H9 (cell line): ENCODE measurements at regions not wholly inside any gene's neighbourhood (a gene's known extent, or its start where the extent isn't known, plus 50 kb on each side); places are given as distances from the start of the nearest gene placed in this dataset.

ENCODE experiments used
- DNase-seq: peaks from one replicate; pipeline ENCODE4 v3.0.0-alpha.2; 2017
- H2AFZ ChIP-seq: one replicate; pipeline ENCODE4 v1.6.1; 2013; ENCODE audit warnings: mild to moderate bottlenecking, low read length, control low read depth, moderate library complexity
- H2AK5ac ChIP-seq: 2 replicates; pipeline ENCODE4 v1.6.1; 2013; ENCODE audit warnings: low read length, control low read depth, mixed read lengths; ENCODE audit not compliant: insufficient read length
- H2BK120ac ChIP-seq: one replicate; pipeline ENCODE4 v1.6.1; 2013; ENCODE audit warnings: low read depth, mild to moderate bottlenecking, low read length, control low read depth, inconsistent platforms; ENCODE audit not compliant: poor library complexity, severe bottlenecking
- H2BK12ac ChIP-seq: 2 replicates; pipeline ENCODE4 v1.6.1; 2013; ENCODE audit warnings: low read length, control low read depth, mixed read lengths, low read depth; ENCODE audit not compliant: insufficient read length
- H2BK15ac ChIP-seq: 2 replicates; pipeline ENCODE4 v1.6.1; 2013; ENCODE audit warnings: low read depth, low read length, control low read depth
- H2BK20ac ChIP-seq: one replicate; pipeline ENCODE4 v1.6.1; 2013; ENCODE audit warnings: low read depth, mild to moderate bottlenecking, low read length, control low read depth, inconsistent platforms; ENCODE audit not compliant: poor library complexity, severe bottlenecking
- H2BK5ac ChIP-seq: 2 replicates; pipeline ENCODE4 v1.6.1; 2013; ENCODE audit warnings: low read length, control low read depth, mixed read lengths; ENCODE audit not compliant: insufficient read length
- H3K14ac ChIP-seq: 2 replicates; pipeline ENCODE4 v1.6.1; 2013; ENCODE audit warnings: low read length, control low read depth; ENCODE audit not compliant: insufficient read depth
- H3K18ac ChIP-seq: 2 replicates; pipeline ENCODE4 v1.6.1; 2013; ENCODE audit warnings: low read depth, mild to moderate bottlenecking, mixed read lengths, low read length, control low read depth; ENCODE audit not compliant: insufficient read length
- H3K23ac ChIP-seq: 2 replicates; pipeline ENCODE4 v1.6.1; 2013; ENCODE audit warnings: low read length, control low read depth, mixed read lengths, low read depth; ENCODE audit not compliant: insufficient read length
- H3K23me2 ChIP-seq: 2 replicates; pipeline ENCODE4 v1.6.1; 2013; ENCODE audit warnings: low read depth, mild to moderate bottlenecking, mixed read lengths, low read length, control low read depth; ENCODE audit not compliant: insufficient read length, poor library complexity, severe bottlenecking
- H3K27ac ChIP-seq: 2 replicates; pipeline ENCODE4 v1.5.1; 2013; ENCODE audit warnings: low read length, control low read depth, mixed read lengths, low read depth; ENCODE audit not compliant: insufficient read length
- H3K27me3 ChIP-seq: 2 replicates; pipeline ENCODE4 v1.6.1; 2013; ENCODE audit warnings: low read length, control low read depth, inconsistent platforms; ENCODE audit not compliant: insufficient read depth
- H3K4ac ChIP-seq: 2 replicates; pipeline ENCODE4 v1.6.1; 2013; ENCODE audit warnings: low read depth, mild to moderate bottlenecking, control low read depth, inconsistent platforms, low read length, moderate library complexity
- H3K4me1 ChIP-seq: 2 replicates; pipeline ENCODE4 v1.6.1; 2013; ENCODE audit warnings: low read length, control low read depth, inconsistent platforms; ENCODE audit not compliant: insufficient read depth
- H3K4me2 ChIP-seq: 2 replicates; pipeline ENCODE4 v1.6.1; 2013; ENCODE audit warnings: low read length, control low read depth, mixed read lengths; ENCODE audit not compliant: insufficient read length, insufficient read depth
- H3K56ac ChIP-seq: 2 replicates; pipeline ENCODE4 v1.6.1; 2013; ENCODE audit warnings: low read depth, mild to moderate bottlenecking, mixed read lengths, low read length, control low read depth; ENCODE audit not compliant: insufficient read length
- H3K79me1 ChIP-seq: 2 replicates; pipeline ENCODE4 v1.6.1; 2013; ENCODE audit warnings: low read depth, mild to moderate bottlenecking, moderate library complexity, low read length, control low read depth, inconsistent platforms; ENCODE audit not compliant: insufficient read depth, poor library complexity, severe bottlenecking
- H3K79me2 ChIP-seq: 2 replicates; pipeline ENCODE4 v1.6.1; 2013; ENCODE audit warnings: low read length, control low read depth, inconsistent platforms; ENCODE audit not compliant: insufficient read depth
- H3K9ac ChIP-seq: 2 replicates; pipeline ENCODE4 v1.6.1; 2013; ENCODE audit warnings: low read length, control low read depth, mixed read lengths; ENCODE audit not compliant: insufficient read length; ENCODE audit errors: extremely low read depth
- H3K9me3 ChIP-seq: one replicate; pipeline ENCODE4 v1.6.1; 2013; ENCODE audit warnings: low read depth, low read length, inconsistent platforms; ENCODE audit not compliant: control insufficient read depth
- H3T11ph ChIP-seq: one replicate; pipeline ENCODE4 v1.6.1; 2013; ENCODE audit warnings: mild to moderate bottlenecking, low read length, control low read depth, inconsistent platforms
- H4K20me1 ChIP-seq: one replicate; pipeline ENCODE4 v1.6.1; 2013; ENCODE audit not compliant: control insufficient read depth, insufficient read length, insufficient read depth
- H4K5ac ChIP-seq: 2 replicates; pipeline ENCODE4 v1.6.1; 2013; ENCODE audit warnings: low read depth, mild to moderate bottlenecking, mixed read lengths, low read length, control low read depth; ENCODE audit not compliant: insufficient read length
- H4K8ac ChIP-seq: replicated peaks from 2 replicates; pipeline ENCODE4 v1.6.1; 2013; ENCODE audit warnings: low read length, control low read depth, mixed read lengths, low read depth; ENCODE audit not compliant: insufficient read length
- H4K91ac ChIP-seq: 2 replicates; pipeline ENCODE4 v1.6.1; 2013; ENCODE audit warnings: low read depth, mild to moderate bottlenecking, moderate library complexity, mixed read lengths, low read length, control low read depth; ENCODE audit not compliant: insufficient read length
- H3K27ac Mint-ChIP-seq, 3 experiments: 2 replicates in 2 of 3; 3 replicates in 1 of 3; pipeline ENCODE4 v1.8.0; 2020 to 2021; ENCODE audit warnings: mixed read lengths in 3 of 3, mild to moderate bottlenecking in 1 of 3, moderate library complexity in 1 of 3
- H3K27me3 Mint-ChIP-seq: 2 replicates; pipeline ENCODE4 v1.8.0; 2021; ENCODE audit warnings: low read depth, mild to moderate bottlenecking, moderate library complexity, mixed read lengths
- H3K36me3 Mint-ChIP-seq, 3 experiments: 2 replicates in 2 of 3; 3 replicates in 1 of 3; pipeline ENCODE4 v1.8.0; 2020 to 2021; ENCODE audit warnings: low read depth in 3 of 3, mixed read lengths in 3 of 3; ENCODE audit not compliant: insufficient read depth in 1 of 3
- H3K4me1 Mint-ChIP-seq, 2 experiments: 2 replicates each; pipeline ENCODE4 v1.8.0; 2020; ENCODE audit warnings: mixed read lengths in 2 of 2
- H3K4me3 Mint-ChIP-seq, 2 experiments: 2 replicates in 1 of 2; 3 replicates in 1 of 2; pipeline ENCODE4 v1.8.0; 2020 to 2021; ENCODE audit warnings: mild to moderate bottlenecking in 2 of 2, mixed read lengths in 2 of 2, moderate library complexity in 1 of 2
- H3K9me3 Mint-ChIP-seq, 2 experiments: 2 replicates in 1 of 2; 3 replicates in 1 of 2; pipeline ENCODE4 v1.8.0; 2020; ENCODE audit warnings: mild to moderate bottlenecking in 2 of 2, mixed read lengths in 2 of 2, moderate library complexity in 1 of 2
- WGBS: extraction: QIAGEN DNeasy Blood & Tissue Kit; methylation state at CpG from one replicate; pipeline ENCODE4 v1.1.7; 2013; ENCODE audit warnings: missing lambda C conversion rate, low lambda C conversion rate, mixed read lengths; ENCODE audit not compliant: insufficient read length; ENCODE audit errors: extremely low coverage; 5-methylcytosine and 5-hydroxymethylcytosine counted together
- TF ChIP-seq, protein P1 (sequence below): fragments of 200-600 bp; sonication (generic); conservative IDR thresholded peaks from 3 replicates; pipeline ENCODE4 v1.8.0; 2021; ENCODE audit warnings: antibody characterized with exemption, mild to moderate bottlenecking

- Histone ChIP-seq H3K27me3 (no peaks in the 10 kb centered on the region), H3K56ac (no peak overlapping the region), H4K5ac (no peak overlapping the region), H2BK120ac (no peak overlapping the region), H2AK5ac (no peak overlapping the region), H4K91ac (no peak overlapping the region), H2BK20ac (no peak overlapping the region), H2BK5ac (no peak overlapping the region), H3K14ac (no peak overlapping the region), H3K9me3 (no peaks in the 10 kb centered on the region), H3K4ac (no peak overlapping the region), H3K79me2 (no peaks in the 10 kb centered on the region), H3K9ac (no peak overlapping the region), H3K23me2 (no peaks in the 10 kb centered on the region), H3T11ph (no peak overlapping the region), H3K27ac (no peak overlapping the region), H3K23ac (no peak overlapping the region), H4K8ac (no peak overlapping the region), H4K20me1 (no peaks in the 10 kb centered on the region), H2AFZ (no peak overlapping the region), H3K79me1 (no peaks in the 10 kb centered on the region), H3K18ac (no peak overlapping the region), H2BK15ac (no peak overlapping the region), H3K4me1 (no peaks in the 10 kb centered on the region), H2BK12ac (no peak overlapping the region), H3K4me2 (no peak overlapping the region)
- DNase-seq: no peak
- H3K27me3 Mint-ChIP-seq: peaks cover 4% of the 10 kb centered on the region
- H3K4me3 Mint-ChIP-seq: no peak overlapping the region
- TF ChIP-seq, protein P1, sequence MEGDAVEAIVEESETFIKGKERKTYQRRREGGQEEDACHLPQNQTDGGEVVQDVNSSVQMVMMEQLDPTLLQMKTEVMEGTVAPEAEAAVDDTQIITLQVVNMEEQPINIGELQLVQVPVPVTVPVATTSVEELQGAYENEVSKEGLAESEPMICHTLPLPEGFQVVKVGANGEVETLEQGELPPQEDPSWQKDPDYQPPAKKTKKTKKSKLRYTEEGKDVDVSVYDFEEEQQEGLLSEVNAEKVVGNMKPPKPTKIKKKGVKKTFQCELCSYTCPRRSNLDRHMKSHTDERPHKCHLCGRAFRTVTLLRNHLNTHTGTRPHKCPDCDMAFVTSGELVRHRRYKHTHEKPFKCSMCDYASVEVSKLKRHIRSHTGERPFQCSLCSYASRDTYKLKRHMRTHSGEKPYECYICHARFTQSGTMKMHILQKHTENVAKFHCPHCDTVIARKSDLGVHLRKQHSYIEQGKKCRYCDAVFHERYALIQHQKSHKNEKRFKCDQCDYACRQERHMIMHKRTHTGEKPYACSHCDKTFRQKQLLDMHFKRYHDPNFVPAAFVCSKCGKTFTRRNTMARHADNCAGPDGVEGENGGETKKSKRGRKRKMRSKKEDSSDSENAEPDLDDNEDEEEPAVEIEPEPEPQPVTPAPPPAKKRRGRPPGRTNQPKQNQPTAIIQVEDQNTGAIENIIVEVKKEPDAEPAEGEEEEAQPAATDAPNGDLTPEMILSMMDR: no peak
- H3K4me1 Mint-ChIP-seq: peaks cover 0 to 5% of the 10 kb centered on the region in 2 experiments; a peak in 2 of 4 replicates
- peaks cover 0 to 2% of the 10 kb centered on the region in 2 experiments; a peak in 2 of 5 replicates for H3K9me3 Mint-ChIP-seq
- H3K36me3 Mint-ChIP-seq: no peaks in the 10 kb centered on the region; a peak in 1 of 7 replicates
- no CpG with 5 or more reads among the region's 2 CpGs for WGBS
- no peak overlapping the region for H3K27ac Mint-ChIP-seq
Measured at GRCh38 chr22:49500942-49501395, 326.7 kb downstream of the BRD1 start.
